ENCODE measurements at regions not wholly inside any gene's neighbourhood (a gene's known extent, or its start where the extent isn't known, plus 50 kb on each side); places are given as distances from the start of the nearest gene placed in this dataset.

- no peak overlapping the region for H3K4me3 ChIP-seq (ENCODE audit: insufficient read depth, low read depth, low read length)
- no peaks in the 10 kb centered on the region for H3K27me3 ChIP-seq (ENCODE audit: insufficient read depth, low read length)
- H3K4me1 ChIP-seq (ENCODE audit: insufficient read depth, low read length): peaks cover 9% of the 10 kb centered on the region
- H3K9ac ChIP-seq (ENCODE audit: low read length): no peak overlapping the region
- no peaks in the 10 kb centered on the region for H3K27me3 Mint-ChIP-seq (ENCODE audit: low read depth, unreplicated experiment)
- FAIRE-seq: no peak
- no peak for TF ChIP-seq EZH2 (IDR thresholded peaks at IDR 0.05; ENCODE audit: insufficient read depth, low read length)
- no peak for TF ChIP-seq CTCF (IDR thresholded peaks at IDR 0.05; ENCODE audit: insufficient read depth, low read depth, low read length)
- H4K20me1 ChIP-seq (ENCODE audit: insufficient read depth, low read length): no peaks in the 10 kb centered on the region
- no peak overlapping the region for H3K4me3 Mint-ChIP-seq (ENCODE audit: unreplicated experiment)
- H3K9me3 ChIP-seq (ENCODE audit: insufficient read depth, low read depth, low read length): no peaks in the 10 kb centered on the region
- no peak overlapping the region for H3K27ac ChIP-seq (ENCODE audit: low read depth, low read length)
- no peaks in the 10 kb centered on the region for H3K79me2 ChIP-seq (ENCODE audit: insufficient read depth, low read length)
- H3K36me3 ChIP-seq (ENCODE audit: insufficient read depth, low read length): no peaks in the 10 kb centered on the region
- no peak overlapping the region for H2AFZ ChIP-seq (ENCODE audit: low read depth, low read length)
- H3K9me3 Mint-ChIP-seq (ENCODE audit: unreplicated experiment): no peaks in the 10 kb centered on the region
- no peak overlapping the region for H3K4me2 ChIP-seq (ENCODE audit: low read length)
- H3K4me1 Mint-ChIP-seq (ENCODE audit: low read depth, unreplicated experiment): peaks cover 8% of the 10 kb centered on the region
- H3K36me3 Mint-ChIP-seq (ENCODE audit: low read depth, unreplicated experiment): no peaks in the 10 kb centered on the region
- H3K27ac Mint-ChIP-seq (ENCODE audit: unreplicated experiment): no peak overlapping the region
- DNase-seq (ENCODE audit: low read depth): peak; percentile 58
Observed at GRCh38 chr4:181650033-181650825, 593.0 kb upstream of the TENM3 start.

- no peak overlapping the region for H3K9ac ChIP-seq (ENCODE audit: low read length)
- no peak overlapping the region for H3K4me3 ChIP-seq (ENCODE audit: insufficient read depth, low read depth, low read length)
- H3K4me1 ChIP-seq (ENCODE audit: insufficient read depth, low read length): peaks cover 27% of the 10 kb centered on the region
- no peak overlapping the region for H3K27ac ChIP-seq (ENCODE audit: low read depth, low read length)
- Mint-ChIP-seq H3K4me3 (ENCODE audit: unreplicated experiment) (no peak overlapping the region), H3K4me1 (ENCODE audit: low read depth, unreplicated experiment) (peaks cover 23% of the 10 kb centered on the region), H3K27me3 (ENCODE audit: low read depth, unreplicated experiment) (no peaks in the 10 kb centered on the region), H3K36me3 (ENCODE audit: low read depth, unreplicated experiment) (no peaks in the 10 kb centered on the region), H3K9me3 (ENCODE audit: unreplicated experiment) (no peaks in the 10 kb centered on the region), H3K27ac (ENCODE audit: unreplicated experiment) (no peak overlapping the region)
- DNase-seq (ENCODE audit: low read depth) (no peak), FAIRE-seq (no peak)
- TF ChIP-seq EZH2 (IDR thresholded peaks at IDR 0.05; ENCODE audit: insufficient read depth, low read length) (no peak), CTCF (IDR thresholded peaks at IDR 0.05; ENCODE audit: insufficient read depth, low read depth, low read length) (no peak)
- H4K20me1 ChIP-seq (ENCODE audit: insufficient read depth, low read length): no peaks in the 10 kb centered on the region
- no peak overlapping the region for H3K4me2 ChIP-seq (ENCODE audit: low read length)
- no peaks in the 10 kb centered on the region for H3K79me2 ChIP-seq (ENCODE audit: insufficient read depth, low read length)
- no peaks in the 10 kb centered on the region for H3K36me3 ChIP-seq (ENCODE audit: insufficient read depth, low read length)
- H3K9me3 ChIP-seq (ENCODE audit: insufficient read depth, low read depth, low read length): no peaks in the 10 kb centered on the region
- H3K27me3 ChIP-seq (ENCODE audit: insufficient read depth, low read length): no peaks in the 10 kb centered on the region
- H2AFZ ChIP-seq (ENCODE audit: low read depth, low read length): no peak overlapping the region
Observed at GRCh38 chr4:181656748-181657147, 586.5 kb upstream of the TENM3 start.

GRCh38 chr4:181659202-181659601, 584.0 kb upstream of the TENM3 start:
- H3K27ac Mint-ChIP-seq (ENCODE audit: unreplicated experiment): peak overlapping the region; percentile 34
- Histone ChIP-seq H3K4me1 (ENCODE audit: insufficient read depth, low read length) (peaks cover 35% of the 10 kb centered on the region), H3K27ac (ENCODE audit: low read depth, low read length) (peak overlapping the region; percentile 27), H3K79me2 (ENCODE audit: insufficient read depth, low read length) (no peaks in the 10 kb centered on the region), H2AFZ (ENCODE audit: low read depth, low read length) (no peak overlapping the region), H3K27me3 (ENCODE audit: insufficient read depth, low read length) (no peaks in the 10 kb centered on the region), H3K4me2 (ENCODE audit: low read length) (peak overlapping the region; percentile 45), H3K9ac (ENCODE audit: low read length) (no peak overlapping the region), H4K20me1 (ENCODE audit: insufficient read depth, low read length) (no peaks in the 10 kb centered on the region), H3K36me3 (ENCODE audit: insufficient read depth, low read length) (no peaks in the 10 kb centered on the region), H3K4me3 (ENCODE audit: insufficient read depth, low read depth, low read length) (no peak overlapping the region), H3K9me3 (ENCODE audit: insufficient read depth, low read depth, low read length) (no peaks in the 10 kb centered on the region)
- H3K9me3 Mint-ChIP-seq (ENCODE audit: unreplicated experiment): no peaks in the 10 kb centered on the region
- H3K36me3 Mint-ChIP-seq (ENCODE audit: low read depth, unreplicated experiment): no peaks in the 10 kb centered on the region
- FAIRE-seq (no peak), DNase-seq (ENCODE audit: low read depth) (no peak)
- H3K4me1 Mint-ChIP-seq (ENCODE audit: low read depth, unreplicated experiment): peaks cover 35% of the 10 kb centered on the region
- TF ChIP-seq EZH2 (IDR thresholded peaks at IDR 0.05; ENCODE audit: insufficient read depth, low read length) (no peak), CTCF (IDR thresholded peaks at IDR 0.05; ENCODE audit: insufficient read depth, low read depth, low read length) (no peak)
- H3K4me3 Mint-ChIP-seq (ENCODE audit: unreplicated experiment): no peak overlapping the region
- no peaks in the 10 kb centered on the region for H3K27me3 Mint-ChIP-seq (ENCODE audit: low read depth, unreplicated experiment)
